Activated CD4-positive, CD25-positive, alpha-beta regulatory T cell treated with anti-CD3 and anti-CD28 coated beads, Interleukin-2, amount 50 U/mL, for 16 hours (primary cell): ENCODE measurements at regions not wholly inside any gene's neighbourhood (a gene's known extent, or its start where the extent isn't known, plus 50 kb on each side); places are given as distances from the start of the nearest gene placed in this dataset.

ENCODE experiments used
- DNase-seq: peaks from one replicate; pipeline ENCODE4 v3.0.0-alpha.2; 2020; ENCODE audit warnings: low read depth, low spot score

DNA sequence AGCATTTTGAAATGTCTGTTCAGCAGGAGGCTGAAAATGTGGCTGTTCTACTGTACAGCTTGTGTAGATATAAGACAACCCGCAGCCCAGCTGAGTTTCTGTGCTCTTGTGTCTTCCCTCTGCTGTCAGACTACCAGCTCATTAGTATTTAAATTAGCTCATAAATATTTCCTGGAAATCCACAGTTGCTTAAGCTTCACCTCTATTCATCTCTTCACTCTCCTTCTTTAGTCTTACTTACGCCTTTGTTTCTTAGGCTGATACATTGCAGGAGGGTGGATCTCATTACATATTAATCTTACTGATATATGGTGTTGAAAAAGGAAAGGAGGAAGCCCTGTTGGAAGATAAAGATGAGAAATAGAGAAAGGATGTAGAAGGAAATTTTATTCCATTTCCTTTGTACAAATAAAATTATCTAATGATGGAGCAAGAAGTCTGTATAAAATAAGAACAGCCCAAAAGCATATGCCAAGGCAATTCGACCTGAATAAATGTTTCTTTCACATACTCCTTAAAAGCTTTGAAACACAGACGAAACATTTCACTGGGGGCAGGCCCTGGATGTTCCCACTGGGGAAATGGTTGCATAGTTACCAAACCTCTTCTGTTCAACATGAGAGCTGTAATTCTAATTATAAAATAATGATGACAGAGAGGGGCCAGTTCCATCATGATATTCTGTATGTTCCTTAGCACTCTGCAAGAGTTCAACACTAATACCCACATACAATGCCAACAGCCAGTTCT, 111.8 kb upstream of the APC start:
- no peak for DNase-seq

DNA sequence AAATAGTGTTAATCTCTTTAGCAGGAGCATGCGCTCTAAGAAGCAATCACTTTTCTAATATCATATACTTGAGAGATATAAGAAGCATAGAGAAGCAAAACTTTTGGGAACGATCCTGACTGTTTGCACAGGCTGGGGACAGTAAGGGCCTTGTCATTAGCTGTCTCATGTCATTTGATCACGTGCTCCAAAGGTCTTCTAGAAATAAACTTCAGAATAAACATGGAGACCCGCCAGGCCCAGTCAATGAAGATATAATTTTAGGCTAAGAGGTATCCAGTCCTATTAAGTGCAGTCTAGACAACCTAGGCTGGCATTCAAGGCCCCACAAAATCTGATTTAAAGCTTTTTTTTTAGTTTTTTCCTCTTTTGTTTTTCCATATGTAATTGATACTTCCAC, 111.0 kb upstream of the APC start:
- DNase-seq = no peak

DNA sequence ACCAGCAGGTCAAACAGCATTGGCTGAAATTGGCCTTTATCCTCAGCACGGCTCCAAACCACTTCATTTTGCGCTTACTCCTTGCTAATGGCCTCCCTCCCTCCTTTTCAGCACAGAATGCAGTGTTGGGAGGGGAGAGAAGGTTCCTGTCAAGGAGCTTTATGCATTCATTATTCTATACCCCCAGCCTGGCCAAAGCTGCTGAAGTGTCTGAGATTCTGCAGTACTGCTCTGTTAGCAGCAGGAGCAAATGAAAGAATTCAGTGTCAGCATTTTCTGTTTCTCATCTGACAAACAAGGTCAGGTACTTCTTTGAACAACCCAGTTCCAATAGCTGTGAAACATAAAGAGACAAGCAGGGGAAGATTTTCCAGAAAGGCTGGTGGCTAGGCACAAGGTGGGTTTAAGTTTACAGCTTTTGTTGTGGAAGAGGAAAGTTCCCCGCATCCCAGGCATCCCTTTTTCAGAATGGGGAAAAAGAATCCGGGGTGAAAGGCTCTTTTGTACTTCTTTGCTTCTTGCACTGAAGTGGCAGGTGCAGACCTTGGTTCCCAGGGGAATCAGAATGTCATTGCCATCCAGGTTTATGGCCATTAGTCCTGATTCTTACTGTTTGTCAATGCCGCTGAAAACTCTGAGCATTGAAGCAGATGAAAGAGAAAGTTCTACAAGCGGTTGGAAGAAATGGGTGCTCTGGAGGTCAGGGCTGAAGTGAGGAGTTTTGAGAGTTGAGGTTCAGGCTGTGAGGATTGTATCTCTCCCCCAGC, 109.3 kb upstream of the APC start:
- DNase-seq = no peak

DNA sequence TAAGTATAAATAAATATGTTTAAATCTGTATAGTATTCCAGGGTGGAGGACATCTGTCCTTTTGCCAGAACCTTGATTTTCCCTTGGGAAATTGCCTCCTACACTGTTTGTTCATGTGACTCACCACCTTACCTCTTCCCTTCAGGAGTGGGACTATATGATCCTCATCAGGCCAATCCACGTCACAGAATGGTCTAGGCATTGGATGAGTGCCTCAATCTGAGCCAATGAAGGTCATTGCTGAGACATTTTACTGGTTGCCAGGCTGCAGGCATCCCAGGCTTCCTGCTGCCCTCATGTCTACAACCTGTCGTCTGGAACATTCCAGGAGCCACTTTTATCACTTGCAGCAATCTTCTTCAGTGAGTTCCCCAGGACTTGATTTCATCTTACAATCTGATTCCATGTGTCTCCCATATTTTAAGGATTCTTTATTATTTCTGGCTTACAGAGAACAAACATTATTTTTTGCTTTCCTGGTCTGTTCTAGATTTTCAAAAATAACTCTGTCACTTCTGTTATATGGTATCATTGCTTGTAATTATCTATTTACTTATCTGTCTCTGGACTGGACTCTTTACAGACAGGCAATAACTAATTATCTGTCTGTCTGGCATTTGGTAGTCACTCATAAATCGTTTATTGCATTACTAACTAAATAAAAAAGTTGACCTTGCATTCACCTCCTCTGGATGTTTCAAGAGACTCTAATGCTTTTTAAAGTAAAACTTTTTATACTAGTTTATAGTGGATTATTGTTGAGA, 107.3 kb upstream of the APC start:
- no peak for DNase-seq

DNA sequence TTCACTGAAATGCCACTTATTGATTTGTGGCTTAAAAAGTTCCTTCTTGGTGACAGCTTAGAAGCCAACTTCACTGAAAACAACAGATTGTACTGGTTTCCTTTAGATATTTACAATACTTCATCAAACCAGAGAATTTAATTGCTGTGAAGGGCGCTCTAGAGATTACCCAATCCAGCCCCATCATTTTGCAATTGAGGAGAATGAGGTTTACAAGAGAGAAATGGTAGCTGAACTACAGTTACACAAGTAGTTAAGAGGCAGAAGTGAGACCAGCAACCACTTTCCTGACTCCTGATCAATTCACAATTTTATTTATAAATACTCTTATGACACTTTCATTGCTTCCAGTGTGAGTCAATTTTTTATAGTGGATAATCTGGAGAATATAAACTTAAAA, 103.5 kb upstream of the APC start:
- DNase-seq = no peak

DNA sequence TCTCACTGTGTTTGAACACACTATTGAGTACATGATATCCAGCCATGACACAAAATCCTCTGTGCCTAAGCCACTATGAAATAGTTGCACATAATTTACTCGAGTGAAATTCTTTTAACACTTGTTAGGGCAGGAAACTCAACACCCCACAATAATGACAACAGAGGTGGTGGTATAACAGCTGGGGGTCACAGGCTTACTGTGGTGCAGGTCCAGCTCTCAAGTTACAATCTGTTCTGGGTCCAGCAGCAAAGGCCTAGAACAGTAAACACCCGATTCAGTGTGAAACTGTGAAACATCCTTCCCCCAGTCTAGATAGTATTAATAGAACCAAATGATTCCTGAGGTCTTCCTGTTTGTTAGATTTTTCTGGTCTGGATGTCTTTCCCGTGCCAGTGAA, 102.9 kb upstream of the APC start:
- DNase-seq = no peak

DNA sequence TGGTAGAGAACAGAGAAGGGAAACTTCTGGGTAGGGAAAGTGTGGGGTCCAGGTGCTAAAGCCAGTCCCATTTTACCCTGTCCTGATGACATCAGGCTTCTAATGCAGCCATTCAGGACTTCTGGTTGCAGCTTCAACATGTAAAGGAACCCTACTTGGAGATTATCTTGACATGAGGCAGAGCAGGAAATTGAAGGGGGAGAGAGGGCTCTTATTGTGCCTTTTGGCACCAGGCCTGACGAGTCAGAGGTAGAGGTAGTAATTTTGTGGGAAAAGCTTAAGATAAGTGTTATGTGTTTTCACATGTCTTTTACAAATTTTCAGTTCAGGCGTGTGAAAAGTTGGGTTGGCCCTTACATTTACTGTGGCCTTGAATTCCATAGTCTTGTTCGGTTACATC, 102.4 kb upstream of the APC start:
- no peak for DNase-seq

DNA sequence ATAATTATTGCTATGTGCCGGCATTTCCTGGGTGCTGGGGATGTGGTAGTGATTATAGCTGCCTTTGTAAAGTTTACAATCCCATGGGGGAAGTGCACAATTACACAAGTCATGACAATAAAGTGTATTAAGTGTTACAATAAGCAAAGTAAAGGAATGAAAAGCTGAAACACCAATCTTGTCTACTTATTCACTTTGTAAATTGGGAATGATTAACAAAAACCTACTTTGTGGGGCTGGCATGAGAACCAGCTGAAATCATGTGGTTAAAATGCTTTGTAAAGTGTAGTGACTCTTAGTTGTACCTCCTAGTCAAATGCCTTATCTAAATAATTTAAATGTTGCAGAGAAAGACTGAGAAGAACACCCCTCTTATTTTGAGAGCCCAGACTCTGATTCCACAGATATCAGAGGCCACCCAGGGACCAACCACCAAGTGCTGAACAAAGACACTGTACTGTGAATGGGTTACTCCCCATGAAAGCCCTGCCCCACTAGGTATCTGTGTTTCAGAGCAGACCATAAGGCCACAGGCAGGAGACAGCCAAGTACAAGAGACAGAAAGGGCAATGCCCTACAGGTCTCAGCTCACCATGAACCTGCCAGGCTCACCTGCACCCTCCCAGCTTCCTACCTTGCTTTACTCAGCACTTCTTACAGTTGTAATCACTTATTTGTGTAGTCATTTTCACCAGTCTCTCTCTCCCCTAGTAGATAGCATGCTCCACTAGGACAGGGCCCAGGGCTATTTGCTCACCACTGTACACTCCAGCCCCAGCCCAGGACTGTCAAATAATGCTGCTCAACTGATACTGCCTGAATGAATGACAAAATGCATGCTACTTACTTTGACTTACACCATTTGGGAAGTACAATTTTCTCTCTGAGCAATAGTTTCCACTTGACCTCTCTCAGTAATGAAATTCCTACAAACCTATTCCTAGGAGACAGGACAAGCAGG, 101.6 kb upstream of the APC start:
- DNase-seq = no peak

DNA sequence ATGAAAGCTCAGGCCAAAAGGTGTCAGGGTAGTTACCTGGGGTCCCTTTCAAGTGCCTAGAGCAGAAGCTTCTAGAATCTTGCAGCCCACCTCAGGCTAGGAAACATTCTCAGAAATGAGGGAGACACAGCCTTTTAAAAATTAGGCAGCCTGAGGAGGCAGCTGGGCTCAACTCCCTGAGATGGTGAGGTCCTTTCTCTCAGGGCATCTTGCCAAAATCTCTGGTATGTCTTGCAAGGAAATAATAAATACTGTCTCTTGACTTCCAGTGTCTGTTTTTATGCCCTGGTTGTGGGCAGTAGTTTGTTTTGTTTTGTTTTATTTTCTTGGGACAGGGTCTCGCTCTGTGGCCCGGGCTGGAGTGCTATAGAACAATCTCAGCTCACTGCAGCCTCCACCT, 100.9 kb upstream of the APC start:
- no peak for DNase-seq

DNA sequence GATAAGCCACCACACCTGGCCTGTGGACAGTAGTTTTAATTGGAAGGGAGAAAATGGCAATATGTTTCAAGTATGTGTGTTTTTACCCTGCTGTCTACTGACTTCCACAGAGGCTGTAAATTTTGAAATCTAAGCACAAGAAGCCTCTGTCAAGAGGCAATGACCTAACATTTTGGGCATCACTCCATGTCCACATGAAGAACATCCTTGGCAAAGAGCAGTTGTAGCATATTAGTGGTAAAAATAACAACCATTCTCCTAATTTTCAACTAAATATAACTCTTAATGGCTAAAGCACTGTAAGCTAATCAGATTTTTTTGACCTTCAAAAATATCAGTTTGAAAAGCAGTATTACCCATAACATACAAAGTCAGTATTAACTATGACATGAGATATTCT, 100.3 kb upstream of the APC start:
- DNase-seq = no peak

DNA sequence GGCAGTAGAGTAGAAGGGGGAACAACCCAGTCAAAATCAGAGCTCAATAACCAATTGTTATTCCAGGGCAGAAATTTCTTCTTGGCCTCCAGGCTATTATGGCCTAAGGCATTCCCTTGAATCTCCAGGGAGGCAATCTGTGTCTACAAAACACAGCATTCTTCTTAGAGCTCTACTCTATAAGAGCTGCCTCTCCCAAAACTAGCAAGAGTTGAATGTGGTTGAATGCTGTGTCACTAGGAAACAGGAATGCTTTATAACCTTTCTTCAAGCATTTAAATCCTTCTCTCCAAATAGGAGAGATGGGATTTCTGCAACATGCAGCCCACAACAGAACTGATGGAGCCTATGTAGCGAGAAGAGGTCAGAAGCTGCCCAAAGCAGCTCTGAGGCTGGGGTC, 97.1 kb upstream of the APC start:
- no peak for DNase-seq

DNA sequence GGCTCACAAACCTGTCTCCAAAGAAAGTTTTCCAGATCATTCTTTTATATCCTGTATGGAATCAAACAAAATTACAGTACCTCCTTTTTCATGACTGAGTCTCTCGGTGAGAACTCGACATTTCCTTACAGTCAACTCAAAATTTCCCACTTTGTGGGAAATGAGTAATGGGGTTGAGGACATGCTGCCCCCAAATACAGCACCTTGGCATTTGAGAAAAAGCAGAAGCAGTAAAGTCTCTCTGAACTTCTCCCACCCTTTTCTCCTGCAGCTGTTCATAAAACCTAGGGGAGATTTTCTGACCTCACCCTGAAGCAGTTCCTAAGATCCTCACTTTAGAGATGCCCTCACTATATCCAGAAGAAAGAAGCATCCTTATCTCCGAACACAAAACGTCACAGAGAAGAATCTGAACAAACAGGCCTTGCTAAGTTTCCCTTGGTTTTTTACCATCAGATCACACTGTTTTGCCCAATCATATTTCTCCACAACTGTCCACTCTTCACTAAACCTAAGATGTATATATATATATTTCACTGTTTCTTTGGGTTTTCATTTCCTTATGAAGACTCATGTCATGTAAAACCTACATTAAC, 96.1 kb upstream of the APC start:
- no peak for DNase-seq

DNA sequence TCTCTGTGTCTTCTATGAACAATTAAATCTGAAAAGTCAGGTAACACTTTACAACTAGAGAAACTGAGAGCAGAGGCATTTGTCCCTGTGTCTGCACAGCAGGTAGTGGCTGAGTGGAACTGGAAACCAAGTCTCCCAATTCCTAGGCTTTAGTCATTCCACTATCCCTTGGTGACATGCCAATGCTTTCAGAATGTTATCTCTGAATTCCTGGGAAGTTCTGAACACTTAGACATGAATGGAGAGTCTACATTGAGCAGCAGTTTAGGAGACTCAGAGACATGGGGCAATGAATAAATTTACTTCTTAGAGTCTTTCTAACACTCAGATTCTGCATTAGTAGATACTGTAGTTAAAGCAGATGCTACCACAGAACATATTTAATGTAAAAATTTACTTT, 94.8 kb upstream of the APC start:
- no peak for DNase-seq

DNA sequence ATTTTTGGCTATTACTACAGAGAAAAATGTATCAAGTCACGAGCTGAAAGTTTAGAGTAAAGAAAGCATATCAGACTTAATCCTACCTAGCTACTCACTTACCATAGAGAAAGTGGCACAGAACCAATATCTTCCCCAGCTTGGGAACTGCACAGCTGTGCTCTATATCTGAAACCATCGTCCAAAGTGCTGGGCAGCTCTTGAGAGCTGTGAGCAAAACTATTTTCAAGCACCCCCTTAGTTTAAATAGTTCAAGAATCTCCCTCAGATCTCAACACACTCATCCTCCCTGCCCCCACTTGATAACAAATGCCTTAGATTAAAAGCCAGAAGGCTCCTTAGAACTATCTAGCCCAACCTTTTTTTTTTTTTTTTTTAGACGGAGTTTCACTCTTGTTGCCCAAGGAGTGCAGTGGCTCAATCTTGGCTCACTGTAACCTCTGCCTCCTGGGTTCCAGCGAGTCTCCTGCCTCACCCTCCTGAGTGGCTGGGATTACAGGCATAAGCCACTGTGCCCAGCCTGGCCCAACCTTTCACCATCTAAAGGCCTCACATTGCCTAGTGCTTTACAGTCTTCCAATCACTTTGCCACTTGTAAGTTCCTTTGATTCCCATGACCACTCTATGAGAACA, 94.2 kb upstream of the APC start:
- DNase-seq = no peak

DNA sequence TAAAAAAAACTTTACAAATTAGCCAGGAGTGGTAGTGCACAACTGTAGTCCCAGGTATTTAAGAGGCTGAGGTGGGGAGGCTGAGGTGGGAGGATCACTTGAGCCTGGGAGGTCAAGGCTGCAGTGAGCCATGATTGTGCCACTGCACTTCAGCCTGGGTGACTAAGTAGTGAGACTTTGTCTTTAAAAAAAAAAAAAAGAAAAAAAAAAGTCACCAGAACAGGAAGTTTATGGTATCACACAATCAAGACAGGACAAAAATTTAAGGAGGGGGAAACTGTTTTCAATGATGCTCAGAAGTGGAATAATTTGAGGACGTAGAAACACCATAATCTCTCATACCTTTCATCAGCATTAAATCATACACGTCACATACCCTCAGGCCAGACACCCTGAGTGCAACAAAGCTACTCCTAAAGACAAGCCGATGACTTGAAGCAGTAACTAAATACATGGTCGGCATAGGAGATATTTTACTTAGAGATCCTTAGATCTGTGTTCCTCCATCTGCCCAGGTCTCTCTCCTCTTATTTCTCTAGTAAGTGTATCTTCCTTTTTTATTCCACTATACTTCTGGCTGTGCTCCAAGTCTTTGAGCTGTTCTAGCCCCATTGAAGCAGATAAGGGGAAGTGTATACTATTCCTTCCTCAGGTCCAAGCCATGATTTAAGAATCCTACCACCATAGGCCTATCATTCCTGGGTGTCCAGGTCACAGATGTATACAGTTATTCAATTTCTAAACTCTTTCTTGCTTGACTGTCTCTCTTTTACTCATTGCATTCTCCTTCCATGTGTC, 91.3 kb upstream of the APC start:
- DNase-seq = no peak

DNA sequence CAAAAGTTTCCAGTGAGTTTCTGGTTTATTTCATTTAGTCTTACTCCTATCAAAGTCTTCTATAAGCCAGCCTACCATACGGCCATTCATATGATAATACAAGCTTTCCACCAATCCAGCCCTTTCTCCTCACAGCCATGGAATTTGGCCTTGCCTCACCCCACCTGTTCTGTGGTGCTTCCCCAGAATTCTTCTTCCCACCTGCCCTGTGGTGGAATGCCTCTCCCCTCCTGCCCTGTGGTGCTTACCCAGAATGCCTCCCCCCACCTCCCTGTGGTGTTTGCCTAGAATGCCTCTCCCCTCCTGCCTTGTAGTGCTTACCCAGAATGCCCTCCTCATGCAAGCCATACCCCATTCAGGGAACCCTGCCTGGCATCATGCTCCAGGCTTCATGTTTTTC, 90.3 kb upstream of the APC start:
- no peak for DNase-seq

DNA sequence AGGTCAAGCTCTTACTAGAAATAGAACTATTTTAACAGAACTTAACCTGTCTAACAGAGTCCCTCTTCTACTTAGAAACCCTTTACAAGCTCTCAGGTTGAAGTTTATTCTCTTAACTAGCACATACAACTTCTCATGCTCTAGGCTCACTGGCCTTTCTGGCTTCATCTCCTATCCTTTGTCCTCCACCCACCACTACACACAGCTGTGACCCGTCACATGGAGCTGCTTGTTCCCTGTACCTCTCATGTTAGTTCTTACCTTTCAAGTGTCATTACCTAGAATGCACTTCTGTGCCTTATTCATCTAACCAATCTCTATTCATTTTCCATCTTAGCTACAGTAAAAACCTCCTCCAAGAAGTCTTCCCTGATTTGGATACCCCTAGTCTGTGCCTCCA, 89.4 kb upstream of the APC start:
- no peak for DNase-seq

DNA sequence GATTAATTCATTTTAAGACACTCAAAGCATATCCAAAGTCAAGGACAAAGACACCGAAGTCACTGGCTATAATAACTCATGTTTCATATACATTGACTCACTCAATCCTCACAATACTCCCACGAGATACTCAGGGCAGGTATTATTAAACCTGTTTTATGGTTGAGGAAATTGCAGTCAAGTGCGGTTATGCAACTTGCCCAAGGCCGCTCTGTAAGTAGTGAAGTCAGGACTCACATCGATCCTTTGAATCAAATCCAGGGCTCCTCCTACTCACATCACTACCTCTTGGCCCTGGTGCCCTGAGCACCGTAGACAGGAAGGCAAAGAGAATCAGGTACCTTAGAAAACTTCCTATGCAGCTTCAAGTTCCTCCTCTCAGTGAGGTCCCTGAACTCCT, 87.8 kb upstream of the APC start:
- DNase-seq = no peak

DNA sequence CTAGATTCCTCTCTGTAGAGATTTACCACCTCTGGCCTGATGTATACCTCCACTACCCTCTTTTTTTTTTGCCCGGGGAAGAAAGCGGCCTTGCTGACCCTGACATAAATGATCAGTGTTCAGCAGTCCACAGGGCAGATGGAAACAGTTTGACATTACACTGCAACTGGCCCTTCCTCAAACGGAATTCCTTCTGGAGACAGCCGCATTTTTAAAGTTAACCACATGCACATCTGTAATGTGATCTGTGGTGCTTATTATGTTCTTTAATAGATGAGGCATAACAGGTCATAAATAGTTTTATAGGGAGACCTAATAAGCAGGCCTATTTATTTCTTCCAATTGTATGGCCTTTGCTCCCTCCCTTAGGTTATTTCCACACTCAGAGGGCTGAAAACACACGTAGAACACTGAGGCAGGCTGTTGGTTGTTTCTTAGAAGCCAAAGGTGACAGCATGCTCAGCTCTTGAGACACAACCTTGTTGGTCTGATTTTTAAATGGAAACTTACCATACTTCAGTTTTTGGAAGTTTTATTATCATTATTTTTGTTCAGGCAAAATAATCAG, 84.0 kb upstream of the APC start:
- DNase-seq = no peak

DNA sequence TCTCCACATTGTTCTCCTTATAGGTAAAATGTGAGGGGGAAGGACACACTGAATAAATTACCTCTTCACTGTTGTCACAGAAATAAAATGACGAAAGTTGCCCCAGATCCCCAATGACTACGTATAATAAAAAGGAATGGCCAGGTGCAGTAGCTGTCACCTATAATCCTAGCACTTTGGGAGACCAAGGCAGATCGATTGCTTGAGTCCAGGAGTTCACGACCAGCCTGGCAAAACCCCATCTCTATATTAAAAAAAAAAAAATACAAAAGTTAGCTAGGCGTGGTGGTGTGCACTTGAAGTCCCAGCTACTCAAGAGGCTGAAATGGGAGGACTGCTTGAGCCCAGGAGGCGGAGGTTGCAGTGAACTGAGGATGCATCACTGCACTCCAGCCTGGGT, 82.2 kb upstream of the APC start:
- DNase-seq = no peak
